Muscle layer of colon (tissue), 2 donors: ENCODE measurements at regions not wholly inside any gene's neighbourhood (a gene's known extent, or its start where the extent isn't known, plus 50 kb on each side); places are given as distances from the start of the nearest gene placed in this dataset.
"Not testable (repeated sequence)": the region's sequence is repeated elsewhere in the genome, so short reads cannot be mapped to it uniquely, and the experiment has no call there.

ENCODE experiments used
- H3K27ac ChIP-seq: one replicate; pipeline ENCODE4 v1.7.0; 2013; ENCODE audit warnings: low read depth, mild to moderate bottlenecking, low read length, moderate library complexity
- H3K27me3 ChIP-seq, 2 donors: one replicate each; pipeline ENCODE4 v1.7.0; 2013; ENCODE audit warnings: low read length in 2 of 2, mild to moderate bottlenecking in 2 of 2; ENCODE audit not compliant: insufficient read depth in 2 of 2, control insufficient read depth in 1 of 2
- H3K36me3 ChIP-seq: one replicate; pipeline ENCODE4 v1.7.0; 2013; ENCODE audit warnings: mild to moderate bottlenecking, low read length; ENCODE audit not compliant: insufficient read depth
- H3K4me1 ChIP-seq: one replicate; pipeline ENCODE4 v1.7.0; 2013; ENCODE audit warnings: mild to moderate bottlenecking, low read length; ENCODE audit not compliant: insufficient read depth
- H3K4me3 ChIP-seq, 2 donors: one replicate each; pipeline ENCODE4 v1.7.0; 2013; ENCODE audit warnings: low read length in 2 of 2, low read depth in 1 of 2, mild to moderate bottlenecking in 1 of 2, moderate library complexity in 1 of 2
- H3K9ac ChIP-seq: one replicate; pipeline ENCODE4 v1.7.0; 2013; ENCODE audit warnings: low read length
- H3K9me3 ChIP-seq: one replicate; pipeline ENCODE4 v1.7.0; 2013; ENCODE audit warnings: mild to moderate bottlenecking, low read length
- donor health status: abdominal sarcoma.
- donor health status: Adenocarcinoma of cecum.

- H3K4me1 ChIP-seq, result no peaks in the 10 kb centered on the region
- no peak overlapping the region for H3K9ac ChIP-seq
- no peaks in the 10 kb centered on the region for H3K36me3 ChIP-seq
- no peak overlapping the region for H3K27ac ChIP-seq
- no peaks in the 10 kb centered on the region for H3K27me3 ChIP-seq
- no peaks in the 10 kb centered on the region for H3K9me3 ChIP-seq
- H3K4me3 ChIP-seq, result no peak overlapping the region
Measured at GRCh38 chrX:46185923-46186810, 359.1 kb downstream of the ZNF674 start.

DNA sequence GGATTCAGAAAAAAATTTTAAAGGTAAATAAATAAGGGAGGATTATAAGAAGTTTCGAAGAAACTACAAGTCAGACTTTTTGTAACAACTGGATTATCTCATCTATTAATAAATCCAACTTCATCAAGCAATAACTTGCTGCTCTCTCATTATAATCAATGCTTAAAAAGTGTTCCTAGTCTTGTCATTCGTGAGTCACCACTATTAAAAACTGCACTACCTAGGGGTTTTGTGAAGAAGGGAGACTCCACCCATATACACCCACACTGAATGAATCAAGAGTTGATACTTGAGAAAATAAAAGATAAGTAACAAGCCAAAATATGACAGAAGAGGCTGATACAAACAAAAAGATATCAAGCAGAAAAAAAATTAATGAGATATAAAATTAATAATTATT, 360.5 kb downstream of the ZNF674 start:
- H3K36me3 ChIP-seq, result no peaks in the 10 kb centered on the region

GRCh38 chrX:46180258-46180687, 364.9 kb downstream of the ZNF674 start:
- Histone ChIP-seq H3K36me3 (no peaks in the 10 kb centered on the region), H3K9ac (no peak overlapping the region), H3K4me1 (no peaks in the 10 kb centered on the region), H3K27ac (no peak overlapping the region), H3K27me3 (no peaks in the 10 kb centered on the region), H3K9me3 (no peaks in the 10 kb centered on the region), H3K4me3 (no peak overlapping the region)

More for the DNA sequence above, 360.5 kb downstream of the ZNF674 start:
- no peak overlapping the region for H3K27ac ChIP-seq
- H3K9ac ChIP-seq, result no peak overlapping the region
- H3K4me3 ChIP-seq, result no peak overlapping the region
- no peaks in the 10 kb centered on the region for H3K27me3 ChIP-seq
- H3K4me1 ChIP-seq, result no peaks in the 10 kb centered on the region
- no peaks in the 10 kb centered on the region for H3K9me3 ChIP-seq

DNA sequence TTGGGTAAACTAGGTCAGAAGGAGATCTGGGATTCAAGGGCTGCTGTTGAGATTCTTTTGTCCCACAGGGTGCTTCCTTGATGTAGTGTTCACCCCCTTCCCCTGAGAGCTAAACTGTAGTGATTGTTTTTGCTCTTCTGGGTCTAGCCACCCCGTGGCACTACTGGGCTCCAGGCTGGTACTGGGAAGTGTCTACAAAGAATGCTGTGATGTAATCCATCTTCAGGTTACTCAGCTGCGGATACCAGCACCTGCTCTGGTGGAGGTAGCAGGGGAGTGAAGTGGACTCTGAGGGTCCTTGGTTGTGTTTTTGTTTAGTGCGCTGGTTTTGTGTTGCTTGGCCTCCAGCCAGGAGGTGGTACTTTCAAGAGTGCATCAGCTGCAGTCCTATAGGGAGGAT, 365.5 kb downstream of the ZNF674 start:
- no peaks in the 10 kb centered on the region for H3K27me3 ChIP-seq
- H3K9ac ChIP-seq, result no peak overlapping the region
- H3K4me1 ChIP-seq, result no peaks in the 10 kb centered on the region
- H3K9me3 ChIP-seq, result no peaks in the 10 kb centered on the region
- H3K36me3 ChIP-seq, result no peaks in the 10 kb centered on the region
- no peak overlapping the region for H3K4me3 ChIP-seq
- H3K27ac ChIP-seq, result no peak overlapping the region

DNA sequence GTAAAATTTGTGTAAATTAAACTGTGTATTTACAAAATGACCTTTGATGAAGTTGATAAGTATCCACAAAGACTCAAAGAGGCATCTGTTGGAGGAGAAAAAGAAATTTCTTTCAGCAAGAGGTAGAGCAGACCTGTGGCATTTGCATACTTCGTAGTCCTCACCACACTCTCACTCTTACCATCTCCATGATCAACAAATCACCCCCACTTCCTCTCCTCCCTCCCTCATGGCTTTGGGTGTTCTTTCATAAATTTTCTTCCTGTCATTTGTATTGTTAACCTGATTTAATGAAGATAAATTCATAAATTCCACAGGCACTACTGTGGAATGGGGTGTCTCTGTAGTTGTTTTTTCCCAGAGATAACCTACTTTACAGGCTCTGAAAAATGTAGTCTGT, 366.5 kb downstream of the ZNF674 start:
- H3K27me3 ChIP-seq, result no peaks in the 10 kb centered on the region
- no peak overlapping the region for H3K4me3 ChIP-seq
- no peak overlapping the region for H3K27ac ChIP-seq
- H3K9me3 ChIP-seq, result no peaks in the 10 kb centered on the region
- no peaks in the 10 kb centered on the region for H3K36me3 ChIP-seq
- no peak overlapping the region for H3K9ac ChIP-seq
- H3K4me1 ChIP-seq, result no peaks in the 10 kb centered on the region

- H3K9me3 ChIP-seq, result no peaks in the 10 kb centered on the region
- H3K36me3 ChIP-seq, result no peaks in the 10 kb centered on the region
- H3K27me3 ChIP-seq, result no peaks in the 10 kb centered on the region
- no peaks in the 10 kb centered on the region for H3K4me1 ChIP-seq
- H3K27ac ChIP-seq, result no peak overlapping the region
- H3K4me3 ChIP-seq, result no peak overlapping the region
- no peak overlapping the region for H3K9ac ChIP-seq
Measured at GRCh38 chrX:46173159-46173558, 372.1 kb downstream of the ZNF674 start.

DNA sequence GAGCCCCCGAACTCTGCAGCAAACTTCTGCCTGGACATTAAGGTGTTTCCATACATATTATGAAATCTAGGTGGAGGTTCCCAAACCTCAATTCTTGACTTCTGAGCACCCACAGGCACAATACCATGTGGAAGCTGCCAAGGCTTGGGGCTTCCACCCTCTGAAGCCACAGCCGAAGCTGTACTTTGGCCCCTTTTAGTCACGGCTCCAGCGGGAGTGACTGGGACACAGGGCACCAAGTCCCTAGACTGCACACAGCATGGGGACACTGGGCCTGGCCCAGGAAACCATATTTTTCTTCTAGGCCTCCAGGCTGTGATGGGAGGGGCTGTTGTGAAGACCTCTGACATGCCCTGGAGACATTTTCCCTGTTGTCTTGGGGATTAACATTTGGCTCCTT, 373.8 kb downstream of the ZNF674 start:
- not testable (repeated sequence) for H3K9ac ChIP-seq, H3K4me3 ChIP-seq, H3K36me3 ChIP-seq, H3K4me1 ChIP-seq, H3K27ac ChIP-seq, H3K9me3 ChIP-seq, H3K27me3 ChIP-seq

DNA sequence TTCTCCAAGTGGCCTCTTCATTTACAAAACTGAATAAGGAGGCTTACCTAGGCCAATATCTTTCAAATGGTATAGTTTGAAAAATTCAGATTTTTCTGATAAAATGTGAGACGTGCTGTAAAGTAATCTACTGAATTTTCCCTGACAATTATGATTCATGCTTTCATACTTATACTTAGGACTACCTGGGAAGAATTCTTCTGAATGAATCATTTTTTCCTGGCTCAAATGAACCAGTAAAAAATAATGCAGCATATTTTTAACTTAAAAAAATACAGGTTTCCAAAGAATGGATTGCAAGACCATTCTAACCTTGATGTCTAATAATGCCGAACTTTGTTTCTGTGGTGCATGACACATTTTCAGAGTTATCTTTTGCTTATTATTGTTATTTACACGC, 375.4 kb downstream of the ZNF674 start:
- Histone ChIP-seq H3K9ac (no peak overlapping the region), H3K36me3 (no peaks in the 10 kb centered on the region), H3K9me3 (no peaks in the 10 kb centered on the region), H3K4me3 (no peak overlapping the region), H3K4me1 (no peaks in the 10 kb centered on the region), H3K27ac (no peak overlapping the region), H3K27me3 (peaks cover 0 to 3% of the 10 kb centered on the region in 2 donors)

GRCh38 chrX:46168254-46168653, 377.0 kb downstream of the ZNF674 start:
- Histone ChIP-seq H3K4me3 (no peak overlapping the region), H3K9me3 (no peaks in the 10 kb centered on the region), H3K27ac (no peak overlapping the region)

GRCh38 chrX:46165866-46166265, 379.4 kb downstream of the ZNF674 start:
- H3K36me3 ChIP-seq, result no peaks in the 10 kb centered on the region
- peaks cover 0 to 3% of the 10 kb centered on the region in 2 donors for H3K27me3 ChIP-seq
- no peaks in the 10 kb centered on the region for H3K9me3 ChIP-seq
- no peak overlapping the region for H3K4me3 ChIP-seq
- no peak overlapping the region for H3K27ac ChIP-seq
- no peak overlapping the region for H3K9ac ChIP-seq
- no peaks in the 10 kb centered on the region for H3K4me1 ChIP-seq

More at GRCh38 chrX:46168254-46168653, 377.0 kb downstream of the ZNF674 start:
- peaks cover 0 to 3% of the 10 kb centered on the region in 2 donors for H3K27me3 ChIP-seq
- H3K36me3 ChIP-seq, result no peaks in the 10 kb centered on the region
- no peaks in the 10 kb centered on the region for H3K4me1 ChIP-seq
- no peak overlapping the region for H3K9ac ChIP-seq

DNA sequence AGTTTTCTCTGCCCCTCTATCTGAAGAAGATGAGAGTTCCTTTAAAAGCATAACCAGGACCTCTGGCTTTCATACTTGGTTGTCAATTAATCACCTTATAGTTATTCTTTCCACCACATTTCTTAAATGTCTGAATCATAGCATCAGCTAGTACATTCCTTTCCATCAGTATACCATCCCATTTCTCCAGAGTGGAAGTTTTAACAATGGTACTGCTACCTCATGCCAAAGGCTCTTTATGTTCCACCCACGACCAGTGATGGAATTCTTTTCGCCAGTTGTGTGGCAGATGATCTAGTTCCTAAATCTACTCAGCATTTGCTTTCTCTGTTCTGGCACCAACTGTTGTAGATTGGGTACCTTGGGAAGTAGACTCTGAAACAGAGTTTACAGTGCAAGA, 379.8 kb downstream of the ZNF674 start:
- H3K27me3 ChIP-seq, result peaks cover 0 to 3% of the 10 kb centered on the region in 2 donors
- H3K36me3 ChIP-seq, result no peaks in the 10 kb centered on the region
- no peak overlapping the region for H3K27ac ChIP-seq
- H3K9me3 ChIP-seq, result no peaks in the 10 kb centered on the region
- H3K9ac ChIP-seq, result no peak overlapping the region
- H3K4me3 ChIP-seq, result no peak overlapping the region
- H3K4me1 ChIP-seq, result no peaks in the 10 kb centered on the region

DNA sequence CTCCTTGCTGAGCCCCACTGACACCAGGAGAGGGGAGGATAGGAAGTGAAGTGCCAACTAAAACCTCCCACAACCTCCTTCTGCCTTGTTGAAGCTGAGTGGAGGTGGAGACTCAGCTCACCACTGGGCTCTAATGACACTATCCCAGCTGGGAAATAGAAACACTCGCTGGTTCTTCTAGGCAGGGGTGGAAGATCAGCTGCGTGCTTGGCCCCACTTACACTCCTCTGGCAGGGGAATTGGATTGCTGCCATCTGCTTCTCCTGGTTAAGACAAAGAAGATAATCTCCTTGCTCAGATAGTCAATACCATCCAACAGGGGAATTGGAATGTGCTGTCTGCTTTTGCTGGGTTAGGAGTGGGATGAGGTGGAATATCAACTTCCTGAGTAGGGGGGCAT, 392.5 kb downstream of the ZNF674 start:
- Histone ChIP-seq H3K36me3 (no peaks in the 10 kb centered on the region), H3K27me3 (no peaks in the 10 kb centered on the region), H3K4me3 (no peak overlapping the region), H3K27ac (no peak overlapping the region), H3K4me1 (no peaks in the 10 kb centered on the region), H3K9ac (no peak overlapping the region), H3K9me3 (no peaks in the 10 kb centered on the region)
